ENCODE measurements at regions not wholly inside any gene's neighbourhood (a gene's known extent, or its start where the extent isn't known, plus 50 kb on each side); places are given as distances from the start of the nearest gene placed in this dataset.

GRCh38 chr2:76316691-76317090, 606.0 kb upstream of the GCFC2 start:
- TF ChIP-seq CTCF (conservative IDR thresholded peaks at IDR 0.05; ENCODE audit: low read length) (no peak), EZH2phosphoT487 (IDR thresholded peaks at IDR 0.05; ENCODE audit: borderline replicate concordance) (no peak)
